Liver (tissue), 8 donors: ENCODE measurements at regions not wholly inside any gene's neighbourhood (a gene's known extent, or its start where the extent isn't known, plus 50 kb on each side); places are given as distances from the start of the nearest gene placed in this dataset.

Experiments used
- DNase-seq: peaks from one replicate; pipeline ENCODE4 v3.0.0-alpha.2; 2017; ENCODE audit warnings: low spot score
- H3K27ac ChIP-seq, 2 donors: one replicate each; pipeline ENCODE4 v1.7.0; 2013; ENCODE audit warnings: inconsistent platforms in 2 of 2, low read length in 2 of 2, control low read depth in 1 of 2, low read depth in 1 of 2, mild to moderate bottlenecking in 1 of 2
- H3K27me3 ChIP-seq, 4 donors: one replicate each; pipeline versions ENCODE4 v1.6.1 to v1.7.0; 2013; ENCODE audit warnings: low read length in 3 of 4, inconsistent platforms in 1 of 4, mild to moderate bottlenecking in 1 of 4, moderate library complexity in 1 of 4; ENCODE audit not compliant: control insufficient read depth in 4 of 4, insufficient read depth in 4 of 4
- H3K36me3 ChIP-seq, 4 donors: one replicate each; pipeline versions ENCODE4 v1.6.1 to v1.7.0; 2013; ENCODE audit warnings: low read length in 3 of 4, mild to moderate bottlenecking in 3 of 4, low read depth in 1 of 4, moderate library complexity in 1 of 4; ENCODE audit not compliant: control insufficient read depth in 4 of 4, insufficient read depth in 3 of 4
- H3K4me1 ChIP-seq, 4 donors: one replicate each; pipeline versions ENCODE4 v1.6.1 to v1.7.0; 2013; ENCODE audit warnings: low read length in 3 of 4, mild to moderate bottlenecking in 3 of 4, moderate library complexity in 1 of 4; ENCODE audit not compliant: control insufficient read depth in 4 of 4, insufficient read depth in 4 of 4
- H3K4me3 ChIP-seq, 3 donors: one replicate each; pipeline versions ENCODE4 v1.6.1 to v1.7.0; 2013; ENCODE audit warnings: low read length in 3 of 3, control low read depth in 1 of 3, low read depth in 1 of 3, mild to moderate bottlenecking in 1 of 3
- H3K9ac ChIP-seq, 2 donors: one replicate each; pipeline ENCODE4 v1.7.0; 2013; ENCODE audit warnings: low read length in 2 of 2, mild to moderate bottlenecking in 2 of 2, moderate library complexity in 2 of 2, control low read depth in 1 of 2, low read depth in 1 of 2
- H3K9me3 ChIP-seq, 4 donors: one replicate each; pipeline versions ENCODE4 v1.6.1 to v1.7.0; 2013; ENCODE audit warnings: low read length in 3 of 4; ENCODE audit not compliant: control insufficient read depth in 4 of 4
- ATF3 ChIP-seq: IDR thresholded peaks from 2 replicates; pipeline ENCODE4 v1.6.1; 2016; ENCODE audit warnings: antibody characterized with exemption
- CTCF ChIP-seq: fragments of 150-350 bp; IDR thresholded peaks from 2 replicates; pipeline ENCODE4 v1.5.1; 2017; ENCODE audit warnings: improper control_type of control experiment, low read depth, low read length; ENCODE audit not compliant: missing input control
- EGR1 ChIP-seq, 2 donors: IDR thresholded peaks; 2 replicates each; pipeline ENCODE4 v1.6.1; 2016 to 2018; ENCODE audit warnings: antibody characterized with exemption in 2 of 2, low read depth in 2 of 2
- FOXA1 ChIP-seq: IDR thresholded peaks from 2 replicates; pipeline ENCODE4 v1.6.1; 2016; ENCODE audit warnings: antibody characterized with exemption
- FOXA2 ChIP-seq: IDR thresholded peaks from 2 replicates; pipeline ENCODE4 v1.6.1; 2016; ENCODE audit warnings: antibody characterized with exemption
- GABPA ChIP-seq, 2 donors: IDR thresholded peaks in 1 of 2; conservative IDR thresholded peaks in 1 of 2; 2 replicates each; pipeline ENCODE4 v1.6.1; 2016; ENCODE audit warnings: antibody characterized with exemption in 2 of 2, mild to moderate bottlenecking in 1 of 2, moderate library complexity in 1 of 2
- HNF4A ChIP-seq, 2 donors: conservative IDR thresholded peaks; 2 replicates each; pipeline ENCODE4 v1.6.1; 2016; ENCODE audit warnings: antibody characterized with exemption in 2 of 2, mild to moderate bottlenecking in 2 of 2
- HNF4G ChIP-seq: IDR thresholded peaks from 2 replicates; pipeline ENCODE4 v1.6.1; 2016; ENCODE audit warnings: antibody characterized with exemption
- JUND ChIP-seq, 2 donors: IDR thresholded peaks; 2 replicates each; pipeline ENCODE4 v1.6.1; 2016; ENCODE audit warnings: antibody characterized with exemption in 2 of 2
- MAX ChIP-seq: IDR thresholded peaks from 2 replicates; pipeline ENCODE4 v1.6.1; 2016; ENCODE audit warnings: antibody characterized with exemption
- NR2F2 ChIP-seq: IDR thresholded peaks from 2 replicates; pipeline ENCODE4 v1.6.1; 2016; ENCODE audit warnings: antibody characterized with exemption
- RAD21 ChIP-seq, 2 donors: IDR thresholded peaks; 2 replicates each; pipeline ENCODE4 v1.6.1; 2016; ENCODE audit warnings: antibody characterized with exemption in 2 of 2, mild to moderate bottlenecking in 2 of 2
- REST ChIP-seq: IDR thresholded peaks from 2 replicates; pipeline ENCODE4 v1.6.1; 2016; ENCODE audit warnings: antibody characterized with exemption, mild to moderate bottlenecking
- RXRA ChIP-seq, 2 donors: IDR thresholded peaks; 2 replicates each; pipeline ENCODE4 v1.6.1; 2017 to 2018; ENCODE audit warnings: antibody characterized with exemption in 2 of 2, mild to moderate bottlenecking in 1 of 2
- SP1 ChIP-seq: IDR thresholded peaks from 2 replicates; pipeline ENCODE4 v1.6.1; 2018; ENCODE audit warnings: antibody characterized with exemption, mild to moderate bottlenecking
- TAF1 ChIP-seq: conservative IDR thresholded peaks from 2 replicates; pipeline ENCODE4 v1.6.1; 2016; ENCODE audit warnings: antibody characterized with exemption, mild to moderate bottlenecking
- YY1 ChIP-seq: IDR thresholded peaks from 2 replicates; pipeline ENCODE4 v1.6.1; 2016; ENCODE audit warnings: antibody characterized with exemption, mild to moderate bottlenecking
- ZBTB33 ChIP-seq: IDR thresholded peaks from 2 replicates; pipeline ENCODE4 v1.6.1; 2016; ENCODE audit warnings: antibody characterized with exemption
- WGBS: extraction: QIAGEN DNeasy Blood & Tissue Kit; methylation state at CpG from one replicate; pipeline ENCODE4 v1.1.7; 2013; 5-methylcytosine and 5-hydroxymethylcytosine counted together
- donor health status: healthy.
- donor health status: healthy.
- donor health status: healthy.
- donor health status: healthy.
- donor health status: healthy.

GRCh38 chr17:70011750-70012149, 63.3 kb upstream of the KCNJ16 start:
- Histone ChIP-seq H3K27me3 (no peaks in the 10 kb centered on the region), H3K9ac (no peak overlapping the region), H3K4me3 (no peak overlapping the region), H3K36me3 (no peaks in the 10 kb centered on the region), H3K4me1 (no peaks in the 10 kb centered on the region), H3K27ac (no peak overlapping the region), H3K9me3 (no peaks in the 10 kb centered on the region)
- 47% methylated on average over 1 of the region's 1 CpG for WGBS
- no peak for DNase-seq
- TF ChIP-seq MAX (no peak), YY1 (no peak), SP1 (no peak), REST (no peak), RXRA (IDR thresholded peaks at IDR 0.05) (no peak), CTCF (no peak), ZBTB33 (no peak), FOXA2 (no peak), RAD21 (IDR thresholded peaks at IDR 0.05) (no peak), HNF4G (no peak), HNF4A (conservative IDR thresholded peaks at IDR 0.05) (no peak), ATF3 (no peak), GABPA (IDR thresholded peaks at IDR 0.05 in 1 of 2, conservative IDR thresholded peaks at IDR 0.05 in 1 of 2) (no peak), JUND (IDR thresholded peaks at IDR 0.05) (no peak), EGR1 (IDR thresholded peaks at IDR 0.05; ENCODE audit: low read depth in 2 of 2) (no peak), FOXA1 (no peak), TAF1 (no peak), NR2F2 (no peak)

GRCh38 chr17:70013911-70014310, 61.1 kb upstream of the KCNJ16 start:
- DNase-seq, result no peak
- Histone ChIP-seq H3K27ac (no peak overlapping the region), H3K27me3 (no peaks in the 10 kb centered on the region), H3K36me3 (no peaks in the 10 kb centered on the region), H3K4me3 (no peak overlapping the region), H3K4me1 (no peaks in the 10 kb centered on the region), H3K9ac (no peak overlapping the region), H3K9me3 (no peaks in the 10 kb centered on the region)
- 77% methylated on average over 4 of the region's 4 CpGs for WGBS
- TF ChIP-seq TAF1 (no peak), HNF4G (no peak), FOXA1 (no peak), RAD21 (IDR thresholded peaks at IDR 0.05) (no peak), CTCF (no peak), HNF4A (conservative IDR thresholded peaks at IDR 0.05) (no peak), EGR1 (IDR thresholded peaks at IDR 0.05; ENCODE audit: low read depth in 2 of 2) (no peak), GABPA (IDR thresholded peaks at IDR 0.05 in 1 of 2, conservative IDR thresholded peaks at IDR 0.05 in 1 of 2) (no peak), ATF3 (no peak), ZBTB33 (no peak), SP1 (no peak), NR2F2 (no peak), JUND (IDR thresholded peaks at IDR 0.05) (no peak)
